Gastroesophageal sphincter (tissue), 3 donors: ENCODE measurements at regions not wholly inside any gene's neighbourhood (a gene's known extent, or its start where the extent isn't known, plus 50 kb on each side); places are given as distances from the start of the nearest gene placed in this dataset.

ENCODE experiments used
- CTCF ChIP-seq, 4 experiments: fragments of 200-600 bp in 2 of 4; fragments of 450-650 bp in 2 of 4; sonication (generic) in 1 of 4; IDR thresholded peaks; one replicate each; pipeline ENCODE4 v1.5.1; 2017 to 2019; ENCODE audit warnings: antibody characterized with exemption in 4 of 4, mild to moderate bottlenecking in 2 of 4, moderate library complexity in 2 of 4
- EP300 ChIP-seq: sonication (generic); formaldehyde crosslinking; IDR thresholded peaks from one replicate; pipeline ENCODE4 v1.6.1; 2017; ENCODE audit warnings: antibody characterized with exemption, mild to moderate bottlenecking
- POLR2A ChIP-seq, 2 donors: fragments of 450-650 bp; IDR thresholded peaks; one replicate each; pipeline ENCODE4 v1.6.1; 2017; ENCODE audit warnings: antibody characterized with exemption in 2 of 2, mild to moderate bottlenecking in 2 of 2, moderate library complexity in 1 of 2

GRCh38 chr6:148138573-148138972 lies 204.1 kb upstream of the SASH1 start:
- no peak for TF ChIP-seq CTCF (IDR thresholded peaks at IDR 0.05)
- no peak for TF ChIP-seq POLR2A (IDR thresholded peaks at IDR 0.05)
- TF ChIP-seq EP300: no peak
